HG02642 (cell line): ENCODE measurements at regions not wholly inside any gene's neighbourhood (a gene's known extent, or its start where the extent isn't known, plus 50 kb on each side); places are given as distances from the start of the nearest gene placed in this dataset.

Source experiments
- ATAC-seq: cut with Tn5 transposase; IDR thresholded peaks from one replicate; pipeline ENCODE4 v1.9.1; 2021; ENCODE audit warnings: mild to moderate bottlenecking; ENCODE audit not compliant: unreplicated experiment, poor library complexity

DNA sequence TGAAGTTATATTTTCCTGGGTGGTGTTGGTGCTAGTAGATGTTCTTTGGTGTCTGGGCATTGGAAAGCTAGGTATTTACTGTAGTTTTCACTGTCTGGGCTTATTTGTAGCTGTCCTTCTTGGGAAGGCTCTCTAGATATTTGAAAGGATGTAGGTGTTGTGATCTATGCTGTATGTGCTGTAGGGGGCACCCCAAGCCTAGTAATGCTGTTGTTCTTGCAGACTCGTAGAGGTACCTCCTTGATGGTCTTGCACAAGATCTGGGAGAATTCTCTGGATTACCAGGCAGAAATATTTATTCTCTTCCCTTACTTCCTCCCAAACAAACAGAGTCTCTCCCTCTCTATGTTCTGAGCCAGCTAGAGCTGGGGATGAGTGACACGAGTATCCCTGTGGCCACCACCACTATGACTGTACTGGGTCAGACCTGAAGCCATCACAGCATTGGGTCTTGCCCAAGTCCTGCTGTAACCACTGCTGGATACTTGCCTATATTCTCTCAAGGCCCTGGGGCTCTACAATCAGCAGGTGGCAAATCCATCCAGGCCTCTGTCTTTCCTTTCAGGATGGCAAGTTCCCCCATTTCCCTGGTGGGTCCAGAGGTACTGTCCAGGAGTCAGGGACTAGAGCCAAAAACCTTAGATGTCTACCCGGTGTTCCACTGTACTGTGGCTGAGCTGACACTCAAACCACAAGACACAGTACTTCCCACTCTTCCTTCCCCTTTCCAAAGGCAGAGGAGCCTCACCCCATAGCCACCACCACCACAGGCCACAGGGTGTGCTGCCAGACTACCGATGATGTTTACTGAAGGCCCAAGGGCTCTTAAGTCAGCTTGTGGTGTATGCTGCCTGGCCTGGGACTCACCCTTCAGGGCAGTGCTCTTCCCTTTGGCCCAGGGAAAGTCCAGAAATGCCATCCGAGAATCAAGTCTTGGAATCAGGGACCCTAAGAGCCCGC is 195.2 kb upstream of the DPPA4 start:
- ATAC-seq = no peak

DNA sequence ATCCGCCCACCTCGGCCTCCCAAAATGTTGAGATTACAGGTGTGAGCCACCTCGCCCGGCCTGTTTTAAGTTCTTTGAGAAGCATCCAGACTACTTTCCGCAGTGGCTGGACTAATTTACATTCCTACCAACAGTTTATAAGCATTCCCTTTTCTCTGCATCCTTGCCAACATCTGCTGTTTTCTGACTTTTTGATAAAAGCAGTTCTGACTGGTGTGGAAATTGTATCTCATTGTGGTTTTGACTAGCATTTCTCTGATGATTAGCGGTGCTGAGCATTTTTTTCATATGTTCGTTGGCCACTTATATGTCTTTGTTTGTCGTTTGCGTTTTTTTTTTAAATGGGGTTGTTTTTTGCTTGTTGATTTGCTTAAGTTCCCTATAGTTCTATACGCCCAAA is 208.4 kb upstream of the DPPA4 start:
- ATAC-seq = no peak

DNA sequence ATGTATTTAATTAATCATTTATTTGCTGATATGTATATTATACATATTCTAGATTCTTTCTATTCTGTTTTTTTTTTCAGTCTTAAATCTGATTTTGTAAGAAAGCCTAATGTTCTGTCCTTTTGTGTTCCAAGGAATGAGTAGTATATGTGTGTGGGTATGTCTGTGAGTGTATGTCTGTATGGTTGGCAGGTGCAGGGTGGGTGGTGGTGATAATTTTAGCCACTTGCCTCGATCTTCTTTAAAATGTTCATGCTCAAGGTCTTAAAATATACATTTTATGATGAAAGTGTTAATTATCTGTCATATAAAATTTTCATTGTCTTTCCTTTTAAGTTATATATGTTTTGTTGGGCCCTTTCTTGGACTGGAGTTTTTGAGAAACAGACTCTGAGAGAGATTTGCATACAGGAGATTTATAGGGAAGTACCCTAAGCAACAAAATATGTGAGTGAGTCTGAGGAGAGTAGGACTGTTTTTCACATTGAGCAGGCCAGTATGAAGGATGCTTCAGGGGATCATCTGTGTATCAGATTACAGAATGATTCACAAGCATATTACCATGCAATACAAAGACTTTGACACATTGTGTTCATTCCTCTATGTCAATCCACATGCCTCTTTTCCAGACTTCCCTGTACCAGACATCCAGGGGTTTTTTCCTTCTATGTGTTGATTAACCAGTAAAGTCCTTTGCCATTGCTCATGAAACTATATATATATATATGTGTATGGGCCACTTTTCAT is 211.0 kb upstream of the DPPA4 start:
- no peak for ATAC-seq

DNA sequence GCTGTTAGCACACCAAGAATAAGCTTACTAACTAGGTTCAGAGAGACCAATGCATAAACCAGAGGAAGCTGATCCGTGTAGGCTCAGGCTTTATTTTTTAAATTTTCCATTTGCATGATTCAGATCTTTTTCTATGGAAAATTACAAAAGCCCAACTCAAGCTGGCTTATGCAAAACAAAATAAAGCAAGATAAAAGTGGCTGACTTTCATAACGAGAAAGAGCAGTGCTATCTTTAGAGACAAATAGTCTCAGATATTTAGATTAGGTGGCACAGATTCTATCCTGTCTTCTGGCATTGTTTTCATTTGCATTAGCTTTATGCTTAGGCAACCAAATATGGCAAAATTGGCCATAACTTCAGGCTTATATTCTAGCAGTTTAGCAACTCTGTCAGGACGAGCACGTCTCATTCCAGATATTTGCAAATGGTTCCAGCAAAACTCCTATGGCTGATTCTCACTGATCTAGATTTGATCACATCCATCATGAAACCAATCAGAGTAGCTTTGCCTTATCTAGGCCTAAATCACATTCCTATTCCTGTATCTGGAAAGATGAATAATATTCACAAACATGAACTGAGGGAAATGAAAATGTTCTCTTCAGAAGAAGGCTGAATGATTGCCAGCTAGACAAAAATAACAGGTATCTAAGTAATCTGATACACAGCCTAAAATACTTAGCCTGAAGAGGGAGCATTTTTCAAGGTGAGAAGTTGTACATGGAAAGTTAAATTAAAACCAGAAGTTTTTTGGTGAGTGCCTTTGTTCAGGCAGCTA is 216.4 kb upstream of the DPPA4 start:
- ATAC-seq = no peak

DNA sequence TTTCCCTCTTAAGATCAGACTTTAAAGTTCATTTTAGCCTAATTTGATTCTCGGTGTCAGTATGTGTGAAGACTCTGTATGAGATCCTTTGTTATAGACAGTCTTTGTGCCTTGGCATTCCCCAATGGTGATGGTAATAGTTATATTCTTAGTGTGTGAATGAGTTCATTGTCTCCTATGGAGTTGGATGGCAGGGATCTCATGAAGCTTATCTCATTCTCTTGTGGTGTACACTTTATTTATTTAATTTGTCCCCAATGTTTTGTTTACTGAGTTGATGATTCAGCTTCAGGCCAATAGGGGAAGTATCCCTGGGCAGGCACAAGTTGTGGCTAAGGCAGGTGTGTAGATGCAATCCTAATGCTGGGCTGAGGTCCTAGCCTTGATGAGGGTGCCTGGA is 222.0 kb upstream of the DPPA4 start:
- ATAC-seq = no peak

DNA sequence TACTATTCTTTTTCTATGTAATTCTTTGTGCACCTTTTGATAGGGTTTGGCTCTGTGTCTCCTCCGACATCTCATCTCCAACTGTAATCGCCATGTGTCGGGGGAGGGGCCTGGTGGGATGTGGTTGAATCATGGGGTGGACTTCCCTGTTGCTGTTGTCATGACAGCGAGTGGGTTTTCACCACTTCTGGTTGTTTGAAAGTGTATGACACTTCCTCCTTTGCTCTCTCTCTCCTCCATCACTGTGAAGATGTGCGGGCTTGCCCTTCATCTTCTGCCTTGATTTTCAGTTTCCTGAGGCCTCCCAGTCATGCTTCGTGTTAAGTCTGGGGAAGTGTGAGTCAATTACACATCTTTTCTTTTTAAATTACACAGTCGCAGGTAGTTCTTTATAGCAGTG is 225.8 kb upstream of the DPPA4 start:
- no peak for ATAC-seq

DNA sequence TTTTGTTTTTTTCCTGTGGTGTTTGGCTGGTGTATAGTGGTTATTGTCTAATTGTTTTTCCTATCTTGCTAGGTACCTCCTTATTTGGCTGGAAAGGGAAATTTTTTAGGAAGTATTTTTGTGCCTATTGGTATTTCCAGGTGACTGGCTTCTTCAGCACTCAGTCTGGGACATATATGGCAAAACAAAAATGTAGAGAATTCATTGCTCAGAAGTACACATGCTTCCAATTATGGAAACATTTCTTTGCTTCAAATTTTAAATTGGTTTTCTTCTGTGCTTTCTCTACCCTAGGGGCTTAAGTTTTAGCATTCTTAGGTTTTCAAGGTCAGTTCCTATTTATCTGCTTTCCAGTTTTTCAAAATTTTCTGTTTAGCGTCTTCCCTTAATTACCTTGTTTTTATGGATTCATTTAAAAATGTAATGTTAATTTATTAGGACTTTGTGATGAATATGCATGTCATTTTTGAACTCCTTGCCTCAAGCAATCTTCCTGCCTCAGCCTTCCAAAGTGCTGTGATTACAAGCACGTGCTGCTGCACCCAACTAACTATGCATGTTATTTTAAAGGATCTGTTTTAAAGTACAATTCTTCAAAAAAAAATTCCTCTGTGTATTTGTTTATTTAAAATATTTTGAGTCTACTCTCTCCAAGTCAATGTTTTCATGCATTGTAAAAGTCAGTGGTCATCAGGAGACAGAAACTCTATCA is 231.9 kb upstream of the DPPA4 start:
- ATAC-seq = no peak

DNA sequence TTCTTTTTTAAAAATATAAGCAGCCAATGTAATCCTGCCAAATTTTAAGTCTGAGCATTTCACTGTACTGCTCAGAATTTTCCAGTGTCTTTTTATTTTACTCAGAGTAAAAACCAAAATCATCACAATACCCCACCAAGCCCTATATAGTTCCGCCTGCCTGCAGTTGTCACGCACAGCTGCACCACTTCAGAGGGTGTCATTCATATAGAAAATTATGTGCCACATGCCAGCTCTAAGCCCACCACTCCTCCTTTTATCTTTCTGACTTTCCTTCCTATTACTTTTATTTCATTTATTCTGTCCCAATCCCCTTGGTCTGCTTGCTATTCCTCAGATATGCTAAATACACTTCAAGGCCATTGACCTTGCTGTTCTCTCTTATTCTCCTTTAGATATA is 233.1 kb upstream of the DPPA4 start:
- ATAC-seq = no peak

DNA sequence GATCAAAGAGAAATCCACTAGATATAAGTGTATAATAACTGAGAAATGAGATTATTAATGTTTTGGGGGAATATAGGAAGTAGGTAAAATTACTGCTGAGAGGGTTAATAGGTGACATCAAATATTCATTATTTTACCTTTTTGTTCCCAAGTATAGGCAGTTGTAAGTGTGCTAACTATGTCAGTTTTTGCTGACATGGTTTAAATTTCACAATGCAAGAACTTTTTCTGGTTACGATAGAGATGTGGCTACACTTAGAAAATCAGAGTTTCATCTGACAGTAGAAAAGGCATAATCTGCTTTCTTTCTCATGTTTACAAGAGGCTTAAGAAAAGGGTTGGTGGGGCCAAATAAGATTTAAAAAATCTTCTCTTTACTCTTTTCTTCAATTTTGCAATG is 235.0 kb upstream of the DPPA4 start:
- ATAC-seq = no peak

DNA sequence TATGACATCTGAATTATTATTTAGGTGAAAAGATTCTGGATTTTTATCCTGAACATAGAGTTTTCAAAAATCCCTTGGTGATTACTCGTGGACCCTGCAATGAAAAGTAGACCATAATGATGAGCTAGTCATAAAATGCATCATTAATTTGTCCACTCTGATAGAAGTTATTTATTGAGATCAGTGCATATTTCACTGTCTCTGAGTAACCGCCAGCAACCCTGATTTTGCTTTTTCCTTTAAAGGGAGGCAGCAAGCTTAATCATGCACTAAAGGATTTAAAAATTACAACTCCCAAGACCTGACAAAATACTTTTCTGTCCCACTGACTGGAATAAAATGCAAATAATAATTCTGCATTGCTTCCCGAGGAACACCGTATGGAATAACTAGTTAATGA is 259.6 kb upstream of the DPPA4 start:
- no peak for ATAC-seq

DNA sequence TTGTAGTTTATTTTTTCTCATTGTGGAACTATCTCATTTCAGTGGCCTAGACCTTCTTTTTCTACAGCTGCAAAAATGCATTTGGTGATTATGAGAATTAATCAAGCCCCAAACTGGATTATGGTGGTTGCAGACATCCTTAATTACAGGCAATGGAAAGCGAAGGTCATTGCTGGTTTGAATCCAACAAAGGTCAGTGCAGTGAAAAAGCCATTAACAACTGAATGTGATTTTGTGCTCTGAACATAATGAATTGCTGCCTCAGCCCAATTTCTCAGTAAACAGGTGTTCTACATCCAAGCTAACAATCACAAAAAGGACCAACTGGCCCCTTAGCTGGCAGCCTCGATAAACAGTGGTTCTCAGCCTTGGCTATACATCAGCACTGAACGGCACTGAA is 260.1 kb upstream of the DPPA4 start:
- ATAC-seq = no peak

DNA sequence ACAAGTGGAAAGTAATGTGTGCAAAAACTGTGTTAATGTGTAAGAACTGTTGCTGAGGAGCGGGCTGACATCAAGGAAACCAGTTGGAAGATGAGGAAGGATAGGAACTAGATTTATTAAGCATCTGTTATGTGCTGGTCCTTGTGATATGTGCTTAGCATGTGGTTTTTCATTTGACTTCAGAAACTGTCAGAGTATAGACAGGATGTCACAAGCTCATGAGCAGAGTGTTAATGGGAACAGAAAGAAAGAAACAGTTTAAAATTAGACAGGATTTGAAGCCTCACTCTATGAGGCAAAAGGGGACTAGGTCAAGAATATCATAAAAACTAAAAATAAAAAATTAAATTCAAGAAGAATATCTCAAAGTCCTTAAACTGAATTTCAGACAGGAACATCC is 270.6 kb upstream of the DPPA4 start:
- ATAC-seq = no peak

DNA sequence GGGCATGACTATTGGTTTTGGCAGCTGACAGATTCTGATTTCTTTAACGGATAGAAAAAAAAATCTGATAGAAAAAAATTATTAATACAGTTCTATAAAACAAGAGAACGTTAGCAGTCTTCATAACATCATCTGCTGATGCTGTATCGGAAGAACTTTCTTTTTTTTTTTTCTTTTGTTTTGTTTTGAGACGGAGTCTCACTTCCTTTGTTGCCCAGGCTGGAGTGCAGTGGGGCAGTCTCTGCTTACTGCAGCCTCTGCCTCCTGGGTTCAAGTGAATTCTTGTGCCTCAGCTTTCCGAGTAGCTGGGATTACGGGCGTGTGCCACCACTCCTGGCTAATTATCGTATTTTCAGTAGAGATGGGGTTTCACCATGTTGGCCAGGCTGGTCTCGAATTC is 271.2 kb upstream of the DPPA4 start:
- ATAC-seq = no peak

DNA sequence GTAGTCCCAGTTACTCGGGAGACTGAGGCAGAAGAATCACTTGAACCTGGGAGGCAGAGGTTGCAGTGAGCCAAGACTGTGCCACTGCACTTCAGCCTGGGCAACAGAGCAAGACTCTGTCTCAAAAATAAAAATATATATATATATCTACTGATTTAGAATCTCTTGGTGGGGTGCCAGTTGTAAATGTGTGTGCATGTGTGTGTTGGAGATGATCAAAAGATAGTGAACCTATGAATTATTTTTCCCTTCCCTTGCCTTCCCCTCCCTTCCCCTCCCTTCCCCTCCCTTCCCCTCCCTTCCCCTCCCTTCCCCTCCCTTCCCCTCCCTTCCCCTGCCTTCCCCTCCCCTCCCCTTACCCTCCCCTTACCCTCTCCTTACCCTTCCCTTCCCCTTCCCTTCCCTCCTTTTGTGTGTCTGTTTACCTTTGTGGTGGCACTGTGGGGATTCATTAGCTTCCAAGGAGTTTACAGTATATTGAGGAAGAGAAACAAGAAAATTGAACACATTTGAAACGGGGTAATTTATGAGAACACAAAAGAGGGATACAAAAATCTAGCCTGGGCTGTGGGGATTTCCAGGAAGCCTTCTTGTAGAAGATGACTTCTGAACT is 281.5 kb upstream of the DPPA4 start:
- no peak for ATAC-seq

DNA sequence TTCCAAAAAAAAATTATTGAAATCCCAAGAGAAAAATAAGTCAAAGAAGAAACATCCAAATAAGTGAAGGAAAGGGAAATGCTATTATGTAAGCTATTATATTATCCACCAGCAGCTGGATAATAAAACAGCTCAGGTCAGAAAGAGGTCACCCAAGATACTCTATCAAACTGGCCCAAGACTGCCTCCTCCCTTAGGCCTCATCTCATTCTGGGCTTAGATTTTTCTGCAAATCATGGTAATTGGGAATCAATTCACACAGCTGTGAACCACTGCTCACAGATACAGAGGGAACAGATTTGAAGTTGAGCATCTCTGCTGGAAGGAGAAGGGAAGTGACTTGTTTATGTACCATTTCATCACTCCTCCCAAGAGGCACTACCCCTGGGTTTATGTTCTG is 294.6 kb upstream of the DPPA4 start:
- no peak for ATAC-seq

DNA sequence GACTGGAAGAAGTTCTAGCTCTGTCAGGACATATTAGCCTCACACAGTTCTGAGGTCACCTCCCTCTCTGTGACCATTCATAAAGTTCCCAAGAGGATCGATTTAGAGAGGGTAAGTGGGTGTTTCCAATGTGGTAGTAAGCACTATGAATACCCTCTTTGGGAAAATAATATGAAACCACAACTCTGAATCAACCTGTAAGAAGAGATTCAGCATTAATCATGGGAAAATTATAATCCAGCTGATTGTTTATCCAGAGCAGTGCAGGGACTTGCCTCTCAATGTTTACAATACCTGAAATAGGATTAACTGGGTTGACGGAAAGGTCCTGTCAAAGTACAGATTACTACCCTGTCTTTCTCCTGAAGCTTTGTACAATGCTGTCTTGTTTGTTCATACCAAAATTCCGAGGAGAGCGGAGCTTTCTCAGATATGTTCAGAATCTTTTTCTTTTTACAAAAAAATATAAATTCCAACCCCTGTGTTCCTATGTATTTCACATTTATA is 302.9 kb upstream of the DPPA4 start:
- ATAC-seq = no peak

DNA sequence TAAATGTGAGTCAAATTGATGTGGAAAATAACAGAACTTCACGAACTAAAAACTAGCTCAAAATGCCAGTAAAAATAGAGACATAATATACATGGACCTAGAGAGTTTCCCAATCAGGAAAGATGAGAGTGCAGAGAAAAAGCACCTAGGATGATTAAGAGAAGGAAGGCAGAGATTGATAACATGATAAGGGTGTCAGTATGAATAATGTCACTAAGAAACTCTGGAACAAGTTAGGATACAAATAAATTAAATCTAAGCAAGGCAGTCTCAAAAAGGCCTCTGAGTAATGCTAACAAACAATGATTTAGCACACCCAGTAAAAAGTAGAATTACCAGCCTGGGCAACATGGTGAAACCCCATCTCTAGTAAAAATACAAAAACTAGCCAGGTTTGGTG is 304.7 kb upstream of the DPPA4 start:
- ATAC-seq = no peak

DNA sequence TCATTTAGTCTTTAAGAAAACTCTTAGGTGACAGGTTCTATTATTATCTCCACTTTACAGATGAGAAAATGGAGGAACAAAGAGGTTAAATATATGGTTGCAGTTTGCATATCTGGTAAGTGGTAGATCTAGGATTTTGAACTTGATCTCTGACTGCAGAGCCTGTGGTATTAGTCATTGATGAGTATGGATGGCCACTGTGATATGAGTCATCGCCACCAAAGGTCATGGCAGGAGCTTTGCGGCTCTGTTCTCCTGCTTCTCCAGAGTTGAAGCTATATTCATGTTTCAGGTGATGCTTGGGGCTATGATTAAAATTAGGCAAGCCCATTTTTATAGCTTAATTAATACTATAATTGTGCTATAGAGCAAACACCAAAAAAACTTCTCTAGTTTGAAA is 306.2 kb upstream of the DPPA4 start:
- no peak for ATAC-seq

DNA sequence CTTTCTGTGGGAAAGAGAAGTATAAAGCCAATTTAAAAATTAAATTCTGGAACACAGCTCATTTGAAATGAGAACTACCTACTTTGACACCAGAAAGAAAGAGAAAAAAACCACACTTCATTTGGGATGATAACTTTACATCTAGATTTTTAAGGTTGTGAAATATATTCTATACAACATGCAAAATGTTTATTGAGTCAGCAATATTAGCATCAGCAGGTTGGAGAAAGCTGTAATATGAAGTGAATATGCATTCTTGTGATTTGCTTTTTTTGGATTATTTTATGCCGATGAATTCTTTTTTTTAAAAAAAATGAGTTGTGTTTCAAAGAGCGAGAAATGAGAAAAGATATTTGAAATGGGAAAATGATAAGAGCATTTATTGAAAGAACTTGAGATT is 307.0 kb upstream of the DPPA4 start:
- no peak for ATAC-seq

DNA sequence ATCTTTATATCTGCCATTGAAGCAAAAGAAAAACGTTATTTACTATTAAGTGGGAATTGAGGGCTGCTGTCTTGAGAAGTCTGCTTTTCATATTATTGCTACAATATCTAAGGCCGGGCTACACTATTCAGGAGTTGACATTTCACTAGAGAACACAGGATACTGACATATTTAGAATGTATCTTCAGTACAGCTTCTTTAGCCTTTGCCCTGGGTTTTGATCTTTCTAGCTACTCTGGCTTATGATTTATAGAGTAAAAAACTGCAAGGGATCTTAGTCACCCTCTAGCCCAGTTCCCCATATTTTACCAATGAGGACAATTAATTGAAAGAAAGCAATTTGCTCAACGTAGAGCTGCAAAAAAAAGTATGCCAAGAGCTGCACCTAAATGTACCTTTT is 307.4 kb upstream of the DPPA4 start:
- ATAC-seq = no peak
